Mesothelial cell of epicardium (in vitro differentiated cells): ENCODE measurements at regions not wholly inside any gene's neighbourhood (a gene's known extent, or its start where the extent isn't known, plus 50 kb on each side); places are given as distances from the start of the nearest gene placed in this dataset.
"Not testable (repeated sequence)": the region's sequence is repeated elsewhere in the genome, so short reads cannot be mapped to it uniquely, and the experiment has no call there.

Experiments
- DNase-seq, 2 experiments: peaks; one replicate each; pipeline ENCODE4 v3.0.0; 2021; ENCODE audit warnings: low spot score in 2 of 2; ENCODE audit not compliant: unreplicated experiment in 2 of 2
- H3K27ac Mint-ChIP-seq: 2 replicates; pipeline ENCODE4 v1.8.0; 2021; ENCODE audit warnings: mixed read lengths
- H3K27me3 Mint-ChIP-seq: 2 replicates; pipeline ENCODE4 v1.8.0; 2021; ENCODE audit warnings: low read depth, mixed read lengths
- H3K36me3 Mint-ChIP-seq: 2 replicates; pipeline ENCODE4 v1.8.0; 2021; ENCODE audit warnings: mixed read lengths
- H3K4me1 Mint-ChIP-seq: 2 replicates; pipeline ENCODE4 v1.8.0; 2021; ENCODE audit warnings: mixed read lengths
- H3K4me3 Mint-ChIP-seq: 2 replicates; pipeline ENCODE4 v1.8.0; 2021; ENCODE audit warnings: mild to moderate bottlenecking, moderate library complexity, mixed read lengths
- H3K9me3 Mint-ChIP-seq: 2 replicates; pipeline ENCODE4 v1.8.0; 2021; ENCODE audit warnings: mixed read lengths
- CTCF ChIP-seq: fragments of 200-600 bp; sonication (generic); IDR thresholded peaks from one replicate; pipeline ENCODE4 v1.5.0; 2021; ENCODE audit warnings: antibody characterized with exemption; ENCODE audit not compliant: unreplicated experiment

GRCh38 chr13:80524447-80525215, 183.7 kb upstream of the SPRY2 start:
- H3K36me3 Mint-ChIP-seq: no peaks in the 10 kb centered on the region

DNA sequence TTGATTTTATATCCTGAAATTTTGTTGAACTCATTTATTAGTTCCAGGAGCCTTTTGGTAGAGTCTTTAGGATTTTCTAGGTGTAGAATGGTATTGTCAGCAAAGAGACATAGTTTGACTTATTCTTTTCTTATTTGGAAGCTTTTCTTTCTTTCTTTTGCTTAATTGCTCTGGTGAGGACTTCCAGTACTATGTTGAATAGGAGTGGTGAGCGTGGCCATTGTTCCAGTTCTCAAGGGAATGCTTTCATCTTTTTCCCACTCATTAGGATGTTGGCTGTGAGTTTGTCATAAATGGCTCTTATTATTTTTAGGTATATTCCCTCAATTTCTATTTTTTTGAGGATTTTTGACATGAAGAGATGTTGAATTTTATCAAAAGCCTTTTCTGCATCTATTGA, 182.2 kb upstream of the SPRY2 start:
- peaks cover 22% of the 10 kb centered on the region for H3K9me3 Mint-ChIP-seq
- no peak overlapping the region for H3K27ac Mint-ChIP-seq
- DNase-seq: no peak
- H3K27me3 Mint-ChIP-seq: no peaks in the 10 kb centered on the region
- no peak for TF ChIP-seq CTCF
- H3K36me3 Mint-ChIP-seq: no peaks in the 10 kb centered on the region
- H3K4me3 Mint-ChIP-seq: no peak overlapping the region
- no peaks in the 10 kb centered on the region for H3K4me1 Mint-ChIP-seq

More at GRCh38 chr13:80524447-80525215, 183.7 kb upstream of the SPRY2 start:
- no peak for DNase-seq
- H3K4me3 Mint-ChIP-seq: no peak overlapping the region
- H3K4me1 Mint-ChIP-seq: no peaks in the 10 kb centered on the region
- TF ChIP-seq CTCF: no peak
- H3K9me3 Mint-ChIP-seq: peaks cover 23% of the 10 kb centered on the region
- no peaks in the 10 kb centered on the region for H3K27me3 Mint-ChIP-seq
- no peak overlapping the region for H3K27ac Mint-ChIP-seq

DNA sequence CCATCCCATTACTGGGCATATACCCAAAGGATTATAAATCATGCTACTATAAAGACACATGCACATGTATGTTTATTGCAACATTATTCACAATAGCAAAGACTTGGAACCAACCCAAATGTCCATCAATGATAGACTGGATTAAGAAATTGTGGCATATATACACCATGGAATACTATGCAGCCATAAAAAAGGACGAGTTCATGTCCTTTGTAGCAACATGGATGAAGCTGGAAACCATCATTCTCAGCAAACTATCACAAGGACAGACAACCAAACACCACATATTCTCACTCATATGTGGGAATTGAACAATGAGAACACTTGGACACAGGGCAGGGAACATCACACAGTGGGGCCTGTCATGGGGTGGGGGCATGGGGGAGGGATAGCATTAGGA, 181.5 kb upstream of the SPRY2 start:
- H3K4me3 Mint-ChIP-seq, H3K27me3 Mint-ChIP-seq, H3K27ac Mint-ChIP-seq, DNase-seq, H3K4me1 Mint-ChIP-seq, H3K36me3 Mint-ChIP-seq: not testable (repeated sequence)
- peaks cover 26% of the 10 kb centered on the region for H3K9me3 Mint-ChIP-seq

DNA sequence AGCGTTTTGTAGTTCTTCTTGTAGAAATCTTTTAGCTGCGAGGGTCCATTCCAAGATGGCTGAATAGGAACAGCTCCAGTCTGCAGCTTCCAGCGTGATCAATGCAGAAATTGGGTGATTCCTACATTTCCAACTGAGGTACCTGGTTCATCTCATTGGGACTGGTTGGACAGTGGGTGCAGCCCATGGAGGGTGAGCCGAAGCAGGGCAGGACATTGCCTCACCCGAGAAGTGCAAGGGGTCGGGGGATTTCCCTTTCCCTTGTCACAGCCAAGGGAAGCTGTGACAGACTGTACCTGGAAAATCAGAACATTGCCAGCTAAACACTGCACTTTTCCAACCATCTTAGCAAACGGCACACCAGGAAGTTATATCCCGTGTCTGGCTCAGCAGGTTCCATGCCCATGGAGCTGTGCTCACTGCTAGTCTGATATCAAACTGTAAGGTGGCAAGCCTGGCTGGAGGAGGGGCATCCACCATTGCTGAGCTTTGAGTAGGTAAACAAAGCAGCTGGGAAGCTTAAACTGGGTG, 176.0 kb upstream of the SPRY2 start:
- Mint-ChIP-seq H3K27me3 (no peaks in the 10 kb centered on the region), H3K36me3 (no peaks in the 10 kb centered on the region), H3K4me3 (no peak overlapping the region), H3K27ac (no peak overlapping the region), H3K9me3 (peaks cover 42% of the 10 kb centered on the region), H3K4me1 (no peaks in the 10 kb centered on the region)
- TF ChIP-seq CTCF: no peak
- no peak for DNase-seq

DNA sequence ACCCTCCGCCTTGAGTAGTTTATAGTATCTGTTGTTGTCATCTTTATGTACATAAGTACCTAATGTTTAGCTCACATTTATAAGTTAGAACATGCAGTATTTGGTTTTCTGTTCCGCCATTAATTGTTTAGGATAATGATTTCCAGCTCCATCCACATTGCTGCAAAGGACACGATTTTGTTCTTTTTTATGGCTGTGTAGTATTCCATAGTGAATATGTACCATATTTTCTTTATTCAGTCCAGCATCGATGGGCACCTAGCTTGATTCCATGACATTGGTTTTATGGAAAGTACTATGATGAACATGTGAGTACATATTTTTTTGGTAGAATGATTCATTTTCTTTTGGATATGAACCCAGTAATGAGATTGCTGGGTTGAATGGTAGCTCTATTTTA, 174.4 kb upstream of the SPRY2 start:
- TF ChIP-seq CTCF: no peak
- Mint-ChIP-seq H3K9me3 (peaks cover 36% of the 10 kb centered on the region), H3K27ac (no peak overlapping the region), H3K4me1 (peaks cover 7% of the 10 kb centered on the region), H3K4me3 (no peak overlapping the region), H3K27me3 (no peaks in the 10 kb centered on the region), H3K36me3 (no peaks in the 10 kb centered on the region)
- no peak for DNase-seq

DNA sequence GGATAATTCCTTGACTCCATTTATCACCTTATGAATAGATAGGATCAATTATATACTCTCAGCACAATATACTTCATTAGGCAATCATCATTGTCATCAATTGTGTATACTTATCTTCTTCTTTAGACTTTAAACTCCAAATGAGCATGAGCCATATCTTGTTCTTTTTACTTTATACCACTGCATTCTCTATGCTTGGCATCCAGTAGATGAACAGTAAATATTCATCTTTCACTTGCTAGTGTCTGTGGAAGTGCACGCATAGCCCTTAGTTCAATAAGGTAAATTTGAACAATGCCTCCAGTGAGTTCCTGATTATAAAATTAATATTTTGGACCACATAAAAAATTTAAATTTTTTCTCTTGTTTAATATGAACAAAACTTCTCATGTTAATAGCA, 172.3 kb upstream of the SPRY2 start:
- TF ChIP-seq CTCF: no peak
- H3K36me3 Mint-ChIP-seq: no peaks in the 10 kb centered on the region
- H3K27ac Mint-ChIP-seq: no peak overlapping the region
- peaks cover 21% of the 10 kb centered on the region for H3K9me3 Mint-ChIP-seq
- DNase-seq: no peak
- no peaks in the 10 kb centered on the region for H3K27me3 Mint-ChIP-seq
- no peak overlapping the region for H3K4me3 Mint-ChIP-seq
- H3K4me1 Mint-ChIP-seq: peaks cover 9% of the 10 kb centered on the region
